ENCODE measurements at regions not wholly inside any gene's neighbourhood (a gene's known extent, or its start where the extent isn't known, plus 50 kb on each side); places are given as distances from the start of the nearest gene placed in this dataset.

- H3K9ac ChIP-seq (ENCODE audit: low read depth in 1 of 2, low read length in 2 of 2): no peak overlapping the region
- WGBS: 68% methylated on average over 5 of the region's 5 CpGs
- DNase-seq (ENCODE audit: low spot score): no peak
These were observed 421.0 kb downstream of the LRATD1 start for GRCh38 chr2:15053542-15053941.

GRCh38 chr2:15058015-15058720, 425.7 kb downstream of the LRATD1 start:
- no peak overlapping the region for H3K27ac ChIP-seq (ENCODE audit: low read depth in 1 of 2, low read length in 2 of 2)
- DNase-seq (ENCODE audit: low spot score): no peak
- no peaks in the 10 kb centered on the region for H3K27me3 ChIP-seq (ENCODE audit: control insufficient read depth in 4 of 4, insufficient read depth in 4 of 4, low read length in 3 of 4)
- no peaks in the 10 kb centered on the region for H3K4me1 ChIP-seq (ENCODE audit: control insufficient read depth in 4 of 4, insufficient read depth in 4 of 4, low read length in 3 of 4)
- H3K9ac ChIP-seq (ENCODE audit: low read depth in 1 of 2, low read length in 2 of 2): no peak overlapping the region
- 70% methylated on average over 6 of the region's 6 CpGs for WGBS
- TF ChIP-seq HNF4G (IDR thresholded peaks at IDR 0.05) (no peak), CTCF (IDR thresholded peaks at IDR 0.05; ENCODE audit: low read depth, low read length, missing input control) (no peak), NR2F2 (IDR thresholded peaks at IDR 0.05) (no peak), YY1 (IDR thresholded peaks at IDR 0.05) (no peak), ZBTB33 (IDR thresholded peaks at IDR 0.05) (no peak), EGR1 (IDR thresholded peaks at IDR 0.05; ENCODE audit: low read depth in 2 of 2) (no peak), GABPA (IDR thresholded peaks at IDR 0.05 in 1 of 2, conservative IDR thresholded peaks at IDR 0.05 in 1 of 2) (no peak), ATF3 (IDR thresholded peaks at IDR 0.05) (no peak), FOXA1 (IDR thresholded peaks at IDR 0.05) (no peak), RAD21 (IDR thresholded peaks at IDR 0.05) (no peak), MAX (IDR thresholded peaks at IDR 0.05) (no peak), HNF4A (conservative IDR thresholded peaks at IDR 0.05) (no peak)
- H3K36me3 ChIP-seq (ENCODE audit: control insufficient read depth in 4 of 4, insufficient read depth in 3 of 4, low read depth in 1 of 4, low read length in 3 of 4): no peaks in the 10 kb centered on the region
- no peaks in the 10 kb centered on the region for H3K9me3 ChIP-seq (ENCODE audit: control insufficient read depth in 4 of 4, low read length in 3 of 4)
- H3K4me3 ChIP-seq (ENCODE audit: low read depth in 1 of 3, low read length in 3 of 3): no peak overlapping the region

More at GRCh38 chr2:15053542-15053941, 421.0 kb downstream of the LRATD1 start:
- Histone ChIP-seq H3K27me3 (ENCODE audit: control insufficient read depth in 4 of 4, insufficient read depth in 4 of 4, low read length in 3 of 4) (no peaks in the 10 kb centered on the region), H3K27ac (ENCODE audit: low read depth in 1 of 2, low read length in 2 of 2) (no peak overlapping the region), H3K36me3 (ENCODE audit: control insufficient read depth in 4 of 4, insufficient read depth in 3 of 4, low read depth in 1 of 4, low read length in 3 of 4) (no peaks in the 10 kb centered on the region), H3K4me3 (ENCODE audit: low read depth in 1 of 3, low read length in 3 of 3) (no peak overlapping the region), H3K4me1 (ENCODE audit: control insufficient read depth in 4 of 4, insufficient read depth in 4 of 4, low read length in 3 of 4) (no peaks in the 10 kb centered on the region), H3K9me3 (ENCODE audit: control insufficient read depth in 4 of 4, low read length in 3 of 4) (no peaks in the 10 kb centered on the region)
- TF ChIP-seq JUND (IDR thresholded peaks at IDR 0.05) (no peak), FOXA1 (IDR thresholded peaks at IDR 0.05) (no peak), TAF1 (conservative IDR thresholded peaks at IDR 0.05) (no peak), GABPA (IDR thresholded peaks at IDR 0.05 in 1 of 2, conservative IDR thresholded peaks at IDR 0.05 in 1 of 2) (no peak), CTCF (IDR thresholded peaks at IDR 0.05; ENCODE audit: low read depth, low read length, missing input control) (no peak), REST (IDR thresholded peaks at IDR 0.05) (no peak)

Measured in liver (tissue), 8 donors.